Upper lobe of left lung (tissue), 6 donors: ENCODE measurements at regions not wholly inside any gene's neighbourhood (a gene's known extent, or its start where the extent isn't known, plus 50 kb on each side); places are given as distances from the start of the nearest gene placed in this dataset.
A peak's percentile ranks its signal among the peaks of the same experiment; 100 is the strongest.
"Not testable (repeated sequence)": the region's sequence is repeated elsewhere in the genome, so short reads cannot be mapped to it uniquely, and the experiment has no call there.

ENCODE experiments used
- ATAC-seq, 2 donors: fragments of 200-7000 bp; cut with Tn5 transposase; one replicate each; pipeline ENCODE4 v1.9.1; 2022; ENCODE audit warnings: mild to moderate bottlenecking in 2 of 2, moderate library complexity in 2 of 2; ENCODE audit not compliant: low FRiP score in 2 of 2
- DNase-seq, 2 donors: peaks; one replicate each; pipeline ENCODE4 v3.0.0-alpha.2; 2019 to 2020
- H3K27ac ChIP-seq, 4 donors: fragments of 200-600 bp; sonication (generic); one replicate each; pipeline ENCODE4 v1.5.1; 2016 to 2019
- H3K27me3 ChIP-seq, 4 donors: fragments of 200-600 bp; sonication (generic); one replicate each; pipeline ENCODE4 v1.5.1; 2017 to 2019
- H3K36me3 ChIP-seq, 4 donors: fragments of 200-600 bp; sonication (generic); one replicate each; pipeline ENCODE4 v1.5.1; 2016 to 2019
- H3K4me1 ChIP-seq, 4 donors: fragments of 200-600 bp; sonication (generic); one replicate each; pipeline ENCODE4 v1.5.1; 2018 to 2019
- H3K4me3 ChIP-seq, 4 donors: fragments of 200-600 bp; sonication (generic); one replicate each; pipeline ENCODE4 v1.5.1; 2017 to 2019; ENCODE audit warnings: mild to moderate bottlenecking in 2 of 4, moderate library complexity in 1 of 4
- H3K9me3 ChIP-seq, 4 donors: fragments of 200-600 bp; sonication (generic); one replicate each; pipeline ENCODE4 v1.5.1; 2018 to 2019
- CTCF ChIP-seq, 6 experiments: fragments of 450-650 bp in 4 of 6; fragments of 200-600 bp in 2 of 6; sonication (generic) in 2 of 6; IDR thresholded peaks; one replicate each; pipeline ENCODE4 v1.5.1; 2016 to 2019; ENCODE audit warnings: antibody characterized with exemption in 6 of 6
- EP300 ChIP-seq, 4 donors: sonication (generic); formaldehyde crosslinking; IDR thresholded peaks; one replicate each; pipeline ENCODE4 v1.5.1; 2017; ENCODE audit warnings: antibody characterized with exemption in 4 of 4, control low read depth in 2 of 4
- POLR2A ChIP-seq, 4 donors: fragments of 450-650 bp; IDR thresholded peaks; one replicate each; pipeline ENCODE4 v1.5.1; 2016 to 2017; ENCODE audit warnings: antibody characterized with exemption in 4 of 4, mild to moderate bottlenecking in 2 of 4
- POLR2AphosphoS5 ChIP-seq, 2 donors: sonication (generic); formaldehyde crosslinking; IDR thresholded peaks; one replicate each; pipeline ENCODE4 v1.5.1; 2017; ENCODE audit warnings: antibody characterized with exemption in 2 of 2
- WGBS, 2 donors: methylation state at CpG; one replicate each; pipeline ENCODE4 v1.1.5; 2017 to 2018; 5-methylcytosine and 5-hydroxymethylcytosine counted together
- donor health status: DM: no; HTN: no; CAD: no; lungs with moderate emphysema.
- donor health status: DM: no; HTN: yes; CAD: no; lungs with severe emphysema.

DNA sequence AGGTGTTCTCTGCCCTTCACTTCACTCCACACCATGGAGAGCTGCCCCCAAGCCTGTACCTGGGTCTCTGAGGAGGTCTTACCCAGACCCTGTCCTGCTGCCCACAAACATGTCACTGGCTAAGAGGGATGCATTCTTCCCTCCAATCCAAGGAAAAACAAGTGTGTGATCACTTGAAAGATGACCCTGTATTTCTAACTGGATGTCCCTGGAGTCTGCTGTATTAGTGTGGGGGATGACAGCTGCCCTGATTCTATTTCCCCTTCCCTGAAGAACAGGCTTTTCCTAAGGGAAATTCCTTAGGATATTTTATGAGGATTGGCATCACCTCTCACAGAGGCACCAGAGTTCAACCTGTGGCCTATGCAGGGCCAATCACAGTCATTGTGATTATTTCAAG lies 55.0 kb upstream of the GATA2 start:
- ATAC-seq (no peak), DNase-seq (no peak)
- Histone ChIP-seq H3K27me3 (no peaks in the 10 kb centered on the region), H3K36me3 (no peaks in the 10 kb centered on the region), H3K27ac (peak overlapping the region in 3 of 4 donors; percentile 41 to 76 (median 50)), H3K4me1 (peaks cover 7 to 20% (median 13%) of the 10 kb centered on the region in 4 donors), H3K9me3 (peaks cover 0 to 8% (median 4%) of the 10 kb centered on the region in 4 donors), H3K4me3 (no peak overlapping the region)
- no peak for TF ChIP-seq CTCF (IDR thresholded peaks at IDR 0.05)
- no peak for TF ChIP-seq POLR2AphosphoS5 (IDR thresholded peaks at IDR 0.05)
- no peak for TF ChIP-seq POLR2A (IDR thresholded peaks at IDR 0.05)

- peaks cover 7 to 20% (median 13%) of the 10 kb centered on the region in 4 donors for H3K4me1 ChIP-seq
- no peak for TF ChIP-seq CTCF (IDR thresholded peaks at IDR 0.05)
- TF ChIP-seq EP300 (IDR thresholded peaks at IDR 0.05), result no peak
- no peak for TF ChIP-seq POLR2A (IDR thresholded peaks at IDR 0.05)
- TF ChIP-seq POLR2AphosphoS5 (IDR thresholded peaks at IDR 0.05), result no peak
- no peaks in the 10 kb centered on the region for H3K27me3 ChIP-seq
- ATAC-seq (no peak), DNase-seq (no peak)
- no peaks in the 10 kb centered on the region for H3K36me3 ChIP-seq
- 81 to 88% methylated on average over 6 to 10 of the region's 10 CpGs for WGBS, 2 donors
- peaks cover 0 to 13% (median 4%) of the 10 kb centered on the region in 4 donors for H3K9me3 ChIP-seq
- no peak overlapping the region for H3K4me3 ChIP-seq
- H3K27ac ChIP-seq, result peak overlapping the region in 2 of 4 donors; percentile 50 to 76
Measured at GRCh38 chr3:128547368-128547987, 54.5 kb upstream of the GATA2 start.

DNA sequence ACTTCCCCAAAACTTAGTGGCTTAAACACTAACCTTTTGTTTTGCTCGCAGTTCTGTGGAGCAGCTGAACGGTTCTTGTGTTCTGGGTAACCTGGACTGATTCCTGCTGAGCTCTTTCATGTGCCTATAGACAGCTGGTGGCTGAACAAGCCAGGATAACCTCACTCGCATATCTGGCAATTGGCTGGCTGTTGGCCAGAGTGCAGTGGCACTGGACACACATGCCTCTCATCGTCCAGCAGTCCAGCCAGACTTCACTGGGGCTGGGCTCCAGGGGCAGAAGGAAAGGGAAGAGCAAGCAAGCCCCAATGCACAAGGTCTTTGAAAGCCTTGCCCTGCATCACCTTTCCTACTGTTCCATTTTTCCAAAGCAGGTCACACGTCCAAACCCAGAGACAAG lies 53.6 kb upstream of the GATA2 start:
- Histone ChIP-seq H3K9me3 (peaks cover 0 to 13% (median 4%) of the 10 kb centered on the region in 4 donors), H3K4me3 (no peak overlapping the region), H3K27ac (no peak overlapping the region), H3K4me1 (peaks cover 7 to 20% (median 13%) of the 10 kb centered on the region in 4 donors), H3K27me3 (no peaks in the 10 kb centered on the region), H3K36me3 (no peaks in the 10 kb centered on the region)
- ATAC-seq, result no peak
- no peak for DNase-seq
- TF ChIP-seq CTCF (IDR thresholded peaks at IDR 0.05) (no peak), EP300 (IDR thresholded peaks at IDR 0.05) (no peak), POLR2A (IDR thresholded peaks at IDR 0.05) (no peak), POLR2AphosphoS5 (IDR thresholded peaks at IDR 0.05) (no peak)
- WGBS, 2 donors, result 71 to 75% methylated on average over 4 to 5 of the region's 5 CpGs

- Histone ChIP-seq H3K36me3 (no peaks in the 10 kb centered on the region), H3K27ac (no peak overlapping the region), H3K27me3 (no peaks in the 10 kb centered on the region), H3K4me3 (no peak overlapping the region), H3K4me1 (peaks cover 7 to 20% (median 11%) of the 10 kb centered on the region in 4 donors), H3K9me3 (peaks cover 0 to 13% (median 4%) of the 10 kb centered on the region in 4 donors)
- 93 to 98% methylated on average over 8 of the region's 8 CpGs for WGBS, 2 donors
- no peak for ATAC-seq
- TF ChIP-seq CTCF (IDR thresholded peaks at IDR 0.05) (no peak), POLR2A (IDR thresholded peaks at IDR 0.05) (no peak), EP300 (IDR thresholded peaks at IDR 0.05) (no peak), POLR2AphosphoS5 (IDR thresholded peaks at IDR 0.05) (no peak)
- no peak for DNase-seq
Measured at GRCh38 chr3:128545120-128545752, 52.2 kb upstream of the GATA2 start.

GRCh38 chr3:128544190-128544589 lies 51.2 kb upstream of the GATA2 start:
- Histone ChIP-seq H3K27ac (no peak overlapping the region), H3K4me3 (no peak overlapping the region), H3K9me3 (peaks cover 0 to 13% (median 4%) of the 10 kb centered on the region in 4 donors), H3K36me3 (no peaks in the 10 kb centered on the region), H3K4me1 (peaks cover 0 to 11% (median 1%) of the 10 kb centered on the region in 4 donors), H3K27me3 (no peaks in the 10 kb centered on the region)
- ATAC-seq (no peak), DNase-seq (no peak)
- TF ChIP-seq CTCF (IDR thresholded peaks at IDR 0.05) (no peak), POLR2AphosphoS5 (IDR thresholded peaks at IDR 0.05) (no peak), EP300 (IDR thresholded peaks at IDR 0.05) (no peak), POLR2A (IDR thresholded peaks at IDR 0.05) (no peak)

GRCh38 chr3:128543570-128544174 lies 50.7 kb upstream of the GATA2 start:
- not testable (repeated sequence) for H3K4me1 ChIP-seq, ATAC-seq, H3K36me3 ChIP-seq, DNase-seq, H3K27me3 ChIP-seq, H3K27ac ChIP-seq, H3K4me3 ChIP-seq
- H3K9me3 ChIP-seq, result peaks cover 0 to 13% (median 4%) of the 10 kb centered on the region in 4 donors
- 92 to 95% methylated on average over 6 of the region's 6 CpGs for WGBS, 2 donors
